ENCODE measurements at regions not wholly inside any gene's neighbourhood (a gene's known extent, or its start where the extent isn't known, plus 50 kb on each side); places are given as distances from the start of the nearest gene placed in this dataset.

DNA sequence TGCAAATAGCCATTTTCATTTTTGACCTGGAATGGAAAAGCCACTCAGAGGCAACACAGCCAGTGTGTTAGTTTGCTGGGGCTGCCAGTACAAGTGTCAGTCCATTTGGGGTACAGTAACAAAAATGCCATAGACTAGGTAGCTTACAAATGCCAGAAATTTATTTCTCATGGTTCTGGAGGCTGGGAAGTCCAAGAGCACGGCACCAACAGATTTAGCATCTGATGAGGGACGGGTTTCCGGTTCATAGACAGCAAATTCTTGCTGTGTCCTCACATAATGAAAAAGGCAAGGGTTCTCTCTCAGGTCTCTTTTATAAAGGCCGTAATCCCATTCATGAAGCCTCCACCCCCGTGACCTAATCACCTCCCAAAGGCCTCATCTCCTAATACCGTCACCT lies 418.2 kb downstream of the TYW1 start:
- TF ChIP-seq POLR2AphosphoS5 (IDR thresholded peaks at IDR 0.05) (no peak), CTCF (IDR thresholded peaks at IDR 0.05) (no peak), POLR2A (IDR thresholded peaks at IDR 0.05) (no peak)
